PFSK-1 (cell line): ENCODE measurements at regions not wholly inside any gene's neighbourhood (a gene's known extent, or its start where the extent isn't known, plus 50 kb on each side); places are given as distances from the start of the nearest gene placed in this dataset.

Source experiments
- POLR2AphosphoS5 ChIP-seq: IDR thresholded peaks from 2 replicates; pipeline ENCODE4 v1.6.1; 2012; ENCODE audit warnings: low read depth, mild to moderate bottlenecking, control low read depth, low read length, moderate library complexity
- SIN3A ChIP-seq: IDR thresholded peaks from 2 replicates; pipeline ENCODE4 v1.6.1; 2012; ENCODE audit warnings: mild to moderate bottlenecking, low read length, moderate library complexity, borderline replicate concordance; ENCODE audit not compliant: insufficient read depth
- TAF1 ChIP-seq: IDR thresholded peaks from 2 replicates; pipeline ENCODE4 v1.6.1; 2012; ENCODE audit warnings: low read length, control low read depth, borderline replicate concordance; ENCODE audit not compliant: insufficient read depth

DNA sequence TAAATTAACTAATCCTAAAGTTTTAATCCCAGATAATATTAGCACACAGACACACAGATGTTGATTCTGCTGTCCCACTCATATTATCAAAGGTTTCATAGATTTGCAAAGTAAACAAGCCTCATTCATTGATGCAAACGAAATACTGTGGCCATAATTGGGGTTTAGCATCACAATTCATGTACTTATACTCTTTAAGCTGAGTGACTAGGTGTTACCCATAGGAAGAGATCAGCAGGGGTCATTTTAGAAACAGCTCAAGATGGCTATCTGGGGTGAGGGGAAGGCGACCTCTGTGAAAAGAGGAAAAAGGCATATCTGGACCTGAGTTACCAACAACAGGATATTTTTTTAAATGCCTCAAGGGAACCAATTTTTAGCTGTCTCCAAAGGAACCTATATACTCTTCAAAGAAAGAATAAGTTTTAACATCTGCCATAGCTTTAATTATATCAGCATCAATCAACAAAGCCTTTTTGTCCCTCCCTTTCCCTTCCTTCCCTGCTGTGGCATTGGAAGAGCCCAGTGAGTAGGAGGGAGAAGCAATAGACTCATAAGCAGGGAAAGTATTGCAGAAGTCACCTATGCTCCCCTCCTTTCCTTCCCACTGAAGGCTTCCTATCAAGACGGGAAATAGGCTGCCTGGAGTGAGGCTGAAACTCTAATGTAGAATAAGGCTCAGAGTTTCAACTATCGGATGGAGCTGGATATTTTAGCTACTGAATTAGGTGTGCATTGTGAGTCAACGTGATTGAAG is 553.4 kb downstream of the ZIC1 start:
- no peak for TF ChIP-seq SIN3A
- TF ChIP-seq POLR2AphosphoS5 = no peak
- no peak for TF ChIP-seq TAF1
